H9 (cell line): ENCODE measurements at regions not wholly inside any gene's neighbourhood (a gene's known extent, or its start where the extent isn't known, plus 50 kb on each side); places are given as distances from the start of the nearest gene placed in this dataset.

ENCODE experiments used
- DNase-seq: peaks from one replicate; pipeline ENCODE4 v3.0.0-alpha.2; 2017
- H2AFZ ChIP-seq: one replicate; pipeline ENCODE4 v1.6.1; 2013; ENCODE audit warnings: mild to moderate bottlenecking, low read length, control low read depth, moderate library complexity
- H2AK5ac ChIP-seq: 2 replicates; pipeline ENCODE4 v1.6.1; 2013; ENCODE audit warnings: low read length, control low read depth, mixed read lengths; ENCODE audit not compliant: insufficient read length
- H2BK120ac ChIP-seq: one replicate; pipeline ENCODE4 v1.6.1; 2013; ENCODE audit warnings: low read depth, mild to moderate bottlenecking, low read length, control low read depth, inconsistent platforms; ENCODE audit not compliant: poor library complexity, severe bottlenecking
- H2BK12ac ChIP-seq: 2 replicates; pipeline ENCODE4 v1.6.1; 2013; ENCODE audit warnings: low read length, control low read depth, mixed read lengths, low read depth; ENCODE audit not compliant: insufficient read length
- H2BK15ac ChIP-seq: 2 replicates; pipeline ENCODE4 v1.6.1; 2013; ENCODE audit warnings: low read depth, low read length, control low read depth
- H2BK20ac ChIP-seq: one replicate; pipeline ENCODE4 v1.6.1; 2013; ENCODE audit warnings: low read depth, mild to moderate bottlenecking, low read length, control low read depth, inconsistent platforms; ENCODE audit not compliant: poor library complexity, severe bottlenecking
- H2BK5ac ChIP-seq: 2 replicates; pipeline ENCODE4 v1.6.1; 2013; ENCODE audit warnings: low read length, control low read depth, mixed read lengths; ENCODE audit not compliant: insufficient read length
- H3K14ac ChIP-seq: 2 replicates; pipeline ENCODE4 v1.6.1; 2013; ENCODE audit warnings: low read length, control low read depth; ENCODE audit not compliant: insufficient read depth
- H3K18ac ChIP-seq: 2 replicates; pipeline ENCODE4 v1.6.1; 2013; ENCODE audit warnings: low read depth, mild to moderate bottlenecking, mixed read lengths, low read length, control low read depth; ENCODE audit not compliant: insufficient read length
- H3K23ac ChIP-seq: 2 replicates; pipeline ENCODE4 v1.6.1; 2013; ENCODE audit warnings: low read length, control low read depth, mixed read lengths, low read depth; ENCODE audit not compliant: insufficient read length
- H3K23me2 ChIP-seq: 2 replicates; pipeline ENCODE4 v1.6.1; 2013; ENCODE audit warnings: low read depth, mild to moderate bottlenecking, mixed read lengths, low read length, control low read depth; ENCODE audit not compliant: insufficient read length, poor library complexity, severe bottlenecking
- H3K27ac ChIP-seq: 2 replicates; pipeline ENCODE4 v1.5.1; 2013; ENCODE audit warnings: low read length, control low read depth, mixed read lengths, low read depth; ENCODE audit not compliant: insufficient read length
- H3K27me3 ChIP-seq: 2 replicates; pipeline ENCODE4 v1.6.1; 2013; ENCODE audit warnings: low read length, control low read depth, inconsistent platforms; ENCODE audit not compliant: insufficient read depth
- H3K4ac ChIP-seq: 2 replicates; pipeline ENCODE4 v1.6.1; 2013; ENCODE audit warnings: low read depth, mild to moderate bottlenecking, control low read depth, inconsistent platforms, low read length, moderate library complexity
- H3K4me1 ChIP-seq: 2 replicates; pipeline ENCODE4 v1.6.1; 2013; ENCODE audit warnings: low read length, control low read depth, inconsistent platforms; ENCODE audit not compliant: insufficient read depth
- H3K4me2 ChIP-seq: 2 replicates; pipeline ENCODE4 v1.6.1; 2013; ENCODE audit warnings: low read length, control low read depth, mixed read lengths; ENCODE audit not compliant: insufficient read length, insufficient read depth
- H3K56ac ChIP-seq: 2 replicates; pipeline ENCODE4 v1.6.1; 2013; ENCODE audit warnings: low read depth, mild to moderate bottlenecking, mixed read lengths, low read length, control low read depth; ENCODE audit not compliant: insufficient read length
- H3K79me1 ChIP-seq: 2 replicates; pipeline ENCODE4 v1.6.1; 2013; ENCODE audit warnings: low read depth, mild to moderate bottlenecking, moderate library complexity, low read length, control low read depth, inconsistent platforms; ENCODE audit not compliant: insufficient read depth, poor library complexity, severe bottlenecking
- H3K79me2 ChIP-seq: 2 replicates; pipeline ENCODE4 v1.6.1; 2013; ENCODE audit warnings: low read length, control low read depth, inconsistent platforms; ENCODE audit not compliant: insufficient read depth
- H3K9ac ChIP-seq: 2 replicates; pipeline ENCODE4 v1.6.1; 2013; ENCODE audit warnings: low read length, control low read depth, mixed read lengths; ENCODE audit not compliant: insufficient read length; ENCODE audit errors: extremely low read depth
- H3K9me3 ChIP-seq: one replicate; pipeline ENCODE4 v1.6.1; 2013; ENCODE audit warnings: low read depth, low read length, inconsistent platforms; ENCODE audit not compliant: control insufficient read depth
- H3T11ph ChIP-seq: one replicate; pipeline ENCODE4 v1.6.1; 2013; ENCODE audit warnings: mild to moderate bottlenecking, low read length, control low read depth, inconsistent platforms
- H4K20me1 ChIP-seq: one replicate; pipeline ENCODE4 v1.6.1; 2013; ENCODE audit not compliant: control insufficient read depth, insufficient read length, insufficient read depth
- H4K5ac ChIP-seq: 2 replicates; pipeline ENCODE4 v1.6.1; 2013; ENCODE audit warnings: low read depth, mild to moderate bottlenecking, mixed read lengths, low read length, control low read depth; ENCODE audit not compliant: insufficient read length
- H4K8ac ChIP-seq: replicated peaks from 2 replicates; pipeline ENCODE4 v1.6.1; 2013; ENCODE audit warnings: low read length, control low read depth, mixed read lengths, low read depth; ENCODE audit not compliant: insufficient read length
- H4K91ac ChIP-seq: 2 replicates; pipeline ENCODE4 v1.6.1; 2013; ENCODE audit warnings: low read depth, mild to moderate bottlenecking, moderate library complexity, mixed read lengths, low read length, control low read depth; ENCODE audit not compliant: insufficient read length
- H3K27ac Mint-ChIP-seq, 3 experiments: 2 replicates in 2 of 3; 3 replicates in 1 of 3; pipeline ENCODE4 v1.8.0; 2020 to 2021; ENCODE audit warnings: mixed read lengths in 3 of 3, mild to moderate bottlenecking in 1 of 3, moderate library complexity in 1 of 3
- H3K27me3 Mint-ChIP-seq: 2 replicates; pipeline ENCODE4 v1.8.0; 2021; ENCODE audit warnings: low read depth, mild to moderate bottlenecking, moderate library complexity, mixed read lengths
- H3K36me3 Mint-ChIP-seq, 3 experiments: 2 replicates in 2 of 3; 3 replicates in 1 of 3; pipeline ENCODE4 v1.8.0; 2020 to 2021; ENCODE audit warnings: low read depth in 3 of 3, mixed read lengths in 3 of 3; ENCODE audit not compliant: insufficient read depth in 1 of 3
- H3K4me1 Mint-ChIP-seq, 2 experiments: 2 replicates each; pipeline ENCODE4 v1.8.0; 2020; ENCODE audit warnings: mixed read lengths in 2 of 2
- H3K4me3 Mint-ChIP-seq, 2 experiments: 2 replicates in 1 of 2; 3 replicates in 1 of 2; pipeline ENCODE4 v1.8.0; 2020 to 2021; ENCODE audit warnings: mild to moderate bottlenecking in 2 of 2, mixed read lengths in 2 of 2, moderate library complexity in 1 of 2
- H3K9me3 Mint-ChIP-seq, 2 experiments: 2 replicates in 1 of 2; 3 replicates in 1 of 2; pipeline ENCODE4 v1.8.0; 2020; ENCODE audit warnings: mild to moderate bottlenecking in 2 of 2, mixed read lengths in 2 of 2, moderate library complexity in 1 of 2
- CTCF ChIP-seq: fragments of 200-600 bp; sonication (generic); conservative IDR thresholded peaks from 3 replicates; pipeline ENCODE4 v1.8.0; 2021; ENCODE audit warnings: antibody characterized with exemption, mild to moderate bottlenecking
- WGBS: extraction: QIAGEN DNeasy Blood & Tissue Kit; methylation state at CpG from one replicate; pipeline ENCODE4 v1.1.7; 2013; ENCODE audit warnings: missing lambda C conversion rate, low lambda C conversion rate, mixed read lengths; ENCODE audit not compliant: insufficient read length; ENCODE audit errors: extremely low coverage; 5-methylcytosine and 5-hydroxymethylcytosine counted together

GRCh38 chr13:103758222-103758621 is 692.0 kb upstream of the SLC10A2 start:
- Histone ChIP-seq H2BK20ac (no peak overlapping the region), H2BK12ac (no peak overlapping the region), H3K23me2 (no peaks in the 10 kb centered on the region), H2AFZ (no peak overlapping the region), H3K4ac (no peak overlapping the region), H4K20me1 (no peaks in the 10 kb centered on the region), H4K5ac (no peak overlapping the region), H3K79me1 (no peaks in the 10 kb centered on the region), H3K14ac (no peak overlapping the region), H4K91ac (no peak overlapping the region), H4K8ac (no peak overlapping the region), H2BK15ac (no peak overlapping the region), H3K23ac (no peak overlapping the region), H3K4me2 (no peak overlapping the region), H3K18ac (no peak overlapping the region), H3K27ac (no peak overlapping the region), H2BK5ac (no peak overlapping the region), H2BK120ac (no peak overlapping the region), H3K79me2 (no peaks in the 10 kb centered on the region), H3K4me1 (no peaks in the 10 kb centered on the region), H3K56ac (no peak overlapping the region), H3K9ac (no peak overlapping the region), H3K27me3 (no peaks in the 10 kb centered on the region), H3K9me3 (no peaks in the 10 kb centered on the region), H2AK5ac (no peak overlapping the region), H3T11ph (no peak overlapping the region)
- TF ChIP-seq CTCF: no peak
- Mint-ChIP-seq H3K27me3 (no peaks in the 10 kb centered on the region), H3K9me3 (no peaks in the 10 kb centered on the region), H3K4me3 (no peak overlapping the region), H3K36me3 (no peaks in the 10 kb centered on the region), H3K27ac (no peak overlapping the region), H3K4me1 (peaks cover 3 to 4% of the 10 kb centered on the region in 2 experiments)
- WGBS: no CpG with 5 or more reads among the region's 1 CpG
- DNase-seq: no peak
